Femur (tissue), 1 donor: ENCODE measurements at regions not wholly inside any gene's neighbourhood (a gene's known extent, or its start where the extent isn't known, plus 50 kb on each side); places are given as distances from the start of the nearest gene placed in this dataset.
A peak's percentile ranks its signal among the peaks of the same experiment; 100 is the strongest.

Source experiments
- DNase-seq: peaks from one replicate; pipeline ENCODE4 v3.0.0-alpha.2; 2017

- DNase-seq: no peak
These were observed 136.4 kb downstream of the PHLDA1 start for GRCh38 chr12:75894965-75895754.

- DNase-seq: no peak
These were observed 137.8 kb downstream of the PHLDA1 start for GRCh38 chr12:75893765-75894164.

- DNase-seq: no peak
These were observed 138.7 kb downstream of the PHLDA1 start for GRCh38 chr12:75892731-75893408.

GRCh38 chr12:75891072-75891471 is 140.5 kb downstream of the PHLDA1 start:
- DNase-seq: no peak

GRCh38 chr12:75890660-75891059 is 140.9 kb downstream of the PHLDA1 start:
- no peak for DNase-seq

GRCh38 chr12:75890141-75890540 is 141.4 kb downstream of the PHLDA1 start:
- DNase-seq: no peak

- no peak for DNase-seq
These were observed 142.5 kb downstream of the PHLDA1 start for GRCh38 chr12:75888874-75889613.

- DNase-seq: no peak
These were observed 143.2 kb downstream of the PHLDA1 start for GRCh38 chr12:75888399-75888798.

- no peak for DNase-seq
These were observed 143.6 kb downstream of the PHLDA1 start for GRCh38 chr12:75887979-75888378.

- DNase-seq: no peak
These were observed 147.1 kb downstream of the PHLDA1 start for GRCh38 chr12:75884465-75884985.

- no peak for DNase-seq
These were observed 148.3 kb downstream of the PHLDA1 start for GRCh38 chr12:75883241-75883640.

GRCh38 chr12:75882421-75882820 is 149.2 kb downstream of the PHLDA1 start:
- no peak for DNase-seq

GRCh38 chr12:75881920-75882319 is 149.7 kb downstream of the PHLDA1 start:
- DNase-seq: no peak

GRCh38 chr12:75877763-75878621 is 153.6 kb downstream of the PHLDA1 start:
- DNase-seq: no peak

- no peak for DNase-seq
These were observed 154.5 kb downstream of the PHLDA1 start for GRCh38 chr12:75876832-75877762.

- no peak for DNase-seq
These were observed 157.1 kb downstream of the PHLDA1 start for GRCh38 chr12:75874441-75874840.

- no peak for DNase-seq
These were observed 158.8 kb downstream of the PHLDA1 start for GRCh38 chr12:75872762-75873161.

GRCh38 chr12:75870878-75871277 is 160.7 kb downstream of the PHLDA1 start:
- no peak for DNase-seq

GRCh38 chr12:75868501-75868900 is 163.1 kb downstream of the PHLDA1 start:
- DNase-seq: peak; percentile 28

- DNase-seq: no peak
These were observed 166.3 kb downstream of the PHLDA1 start for GRCh38 chr12:75865315-75865714.

GRCh38 chr12:75864161-75864560 is 167.4 kb downstream of the PHLDA1 start:
- DNase-seq: no peak
